ENCODE measurements at regions not wholly inside any gene's neighbourhood (a gene's known extent, or its start where the extent isn't known, plus 50 kb on each side); places are given as distances from the start of the nearest gene placed in this dataset.

DNA sequence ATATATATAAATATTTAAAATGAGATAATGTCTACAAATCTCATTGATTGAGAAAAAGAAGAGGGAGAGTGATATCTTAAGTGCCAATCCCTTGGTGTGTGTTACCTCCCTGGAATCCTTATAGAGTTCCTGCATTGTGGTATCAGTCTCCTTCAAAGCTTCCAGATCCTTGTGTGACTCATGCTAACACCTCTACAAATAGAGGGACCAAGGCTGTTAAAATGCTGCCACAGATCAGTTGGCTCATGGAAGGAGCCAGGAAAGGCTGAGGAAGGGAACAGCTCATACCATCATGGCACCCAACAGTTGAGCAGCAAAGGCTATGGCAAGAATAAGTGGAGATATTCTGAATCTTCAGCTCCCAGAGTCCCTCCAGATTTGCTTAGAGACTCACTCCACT, 163.6 kb upstream of the ISX start:
- no peak for DNase-seq (ENCODE audit: low spot score)

- no peak for DNase-seq (ENCODE audit: low spot score)
Observed at GRCh38 chr22:34903416-34903815, 162.5 kb upstream of the ISX start.

DNA sequence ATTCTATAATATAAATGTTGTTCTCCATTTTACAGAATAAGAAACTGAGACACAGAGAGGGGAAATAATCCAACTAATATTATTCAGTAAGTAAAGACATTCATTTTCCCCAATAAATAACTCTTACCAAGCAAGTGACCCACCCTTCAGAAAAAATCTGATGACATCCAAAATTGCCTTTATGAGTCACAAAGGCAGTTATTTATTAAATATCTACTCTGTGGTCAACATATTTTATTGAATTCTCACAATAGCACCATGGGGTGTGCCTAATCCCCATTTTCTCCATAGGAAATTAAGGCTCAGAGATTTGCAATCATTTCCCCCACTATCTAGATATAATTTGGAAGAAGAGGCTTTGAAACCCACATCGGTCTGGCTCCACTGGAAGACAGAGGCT, 161.5 kb upstream of the ISX start:
- no peak for DNase-seq (ENCODE audit: low spot score)

DNA sequence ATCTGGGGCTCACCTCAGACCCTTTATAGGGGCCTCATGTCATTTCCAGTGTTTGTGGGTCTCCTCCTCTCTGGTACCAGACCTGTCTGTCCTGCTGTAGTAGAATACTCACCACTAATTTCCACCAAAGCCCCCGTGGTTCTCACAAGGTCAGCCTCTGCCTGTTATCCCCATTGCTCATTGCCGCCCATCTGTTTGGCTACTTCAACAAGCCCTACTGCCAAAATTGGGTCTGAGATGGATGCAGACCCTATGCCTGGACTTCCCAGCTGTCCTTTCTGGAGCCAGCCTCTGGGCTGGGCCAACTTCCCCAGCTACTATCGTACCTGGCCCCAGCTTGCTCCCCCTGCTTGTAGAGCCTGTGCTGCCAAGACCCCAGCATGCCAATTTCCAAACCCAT, 152.1 kb upstream of the ISX start:
- no peak for DNase-seq (ENCODE audit: low spot score)

GRCh38 chr22:34914846-34915245, 151.1 kb upstream of the ISX start:
- no peak for DNase-seq (ENCODE audit: low spot score)

DNA sequence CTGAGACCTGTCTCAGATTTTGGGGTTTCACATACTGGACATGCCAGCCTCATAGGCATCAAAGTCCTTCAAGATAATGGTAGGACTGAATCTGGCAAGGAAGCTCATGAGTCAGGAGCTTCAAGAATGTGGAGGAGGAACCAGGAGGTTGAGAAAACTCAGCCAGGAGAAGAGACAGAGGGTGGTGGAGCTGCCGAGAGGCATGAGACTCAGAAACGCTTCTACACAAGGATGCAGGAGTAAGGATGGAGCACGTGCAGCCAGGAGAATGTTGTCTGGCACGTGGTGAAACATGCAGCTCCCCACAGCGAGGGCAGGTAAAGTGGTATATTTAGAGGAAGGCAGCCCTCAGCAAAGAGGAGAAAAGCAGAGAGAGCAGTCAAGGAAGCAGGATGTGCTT, 148.7 kb upstream of the ISX start:
- no peak for DNase-seq (ENCODE audit: low spot score)

DNA sequence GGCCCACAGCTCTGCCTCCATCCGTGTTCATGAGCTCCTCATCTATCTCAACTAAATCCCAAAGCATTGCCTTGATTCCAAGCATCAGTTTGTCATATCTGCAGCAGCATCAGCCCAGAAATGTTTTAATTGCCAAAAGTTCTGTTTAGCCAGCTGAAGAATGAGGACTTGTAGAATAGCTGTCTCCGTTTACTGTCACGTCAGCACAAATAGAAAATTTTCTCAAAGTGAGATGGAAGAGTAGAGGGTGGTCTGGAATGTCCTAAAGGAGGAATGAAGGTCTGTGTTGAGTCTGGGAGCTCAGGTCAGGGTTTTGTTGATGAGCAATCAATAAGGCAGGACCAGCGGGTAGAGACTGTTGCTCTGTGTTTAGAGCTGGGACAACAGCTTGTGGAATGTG, 134.9 kb upstream of the ISX start:
- DNase-seq (ENCODE audit: low spot score), result no peak

DNA sequence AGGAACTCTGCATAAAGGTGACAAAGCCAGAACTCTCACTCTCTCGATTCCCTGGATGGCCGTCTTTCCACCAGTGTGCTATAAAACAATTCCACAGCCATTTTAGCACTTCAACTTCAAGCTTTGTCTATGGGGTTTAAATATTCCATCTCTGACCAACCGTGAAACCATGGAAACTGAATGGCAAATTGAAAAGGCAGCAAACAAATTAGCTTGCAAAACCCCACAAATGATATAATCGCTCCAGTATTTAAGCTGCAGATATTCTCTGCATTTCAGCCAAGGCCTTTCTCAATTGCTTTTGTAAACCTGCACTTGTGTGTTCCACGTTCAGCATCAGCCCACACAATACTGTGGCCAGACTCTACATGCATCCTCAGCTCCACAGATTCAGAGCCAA, 131.7 kb upstream of the ISX start:
- no peak for DNase-seq (ENCODE audit: low spot score)

GRCh38 chr22:34943830-34944229, 122.1 kb upstream of the ISX start:
- no peak for DNase-seq (ENCODE audit: low spot score)

DNA sequence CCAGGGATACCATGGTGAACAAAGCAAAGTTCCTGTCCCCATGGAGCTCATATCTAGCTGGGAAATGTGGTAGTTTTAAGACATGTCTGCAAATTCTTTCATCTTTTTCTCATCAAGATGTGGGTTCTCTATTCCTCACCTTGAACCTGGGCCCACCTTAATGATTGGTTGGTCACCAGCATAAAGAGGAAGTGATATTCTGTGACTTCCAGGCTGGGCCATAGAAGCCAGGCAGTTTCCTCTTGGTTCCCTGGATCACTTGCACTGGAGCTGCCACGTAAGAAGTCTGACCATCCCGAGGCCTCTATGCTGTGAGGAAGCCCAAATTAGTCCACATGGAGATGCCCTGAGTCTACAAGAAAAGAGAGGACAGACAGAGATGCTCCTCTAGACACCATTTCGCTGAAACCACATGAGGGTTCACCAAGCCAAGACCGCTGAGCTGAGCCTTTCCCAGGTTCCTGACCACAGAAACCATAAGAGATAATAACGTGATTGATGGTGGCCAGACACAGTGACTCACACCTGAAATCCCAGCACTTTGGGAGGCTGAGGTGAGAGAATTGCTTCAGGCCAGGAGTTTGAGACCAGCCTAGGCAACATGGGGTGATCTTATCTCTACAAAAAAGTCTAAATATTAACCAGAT, 119.5 kb upstream of the ISX start:
- DNase-seq (ENCODE audit: low spot score), result no peak

DNA sequence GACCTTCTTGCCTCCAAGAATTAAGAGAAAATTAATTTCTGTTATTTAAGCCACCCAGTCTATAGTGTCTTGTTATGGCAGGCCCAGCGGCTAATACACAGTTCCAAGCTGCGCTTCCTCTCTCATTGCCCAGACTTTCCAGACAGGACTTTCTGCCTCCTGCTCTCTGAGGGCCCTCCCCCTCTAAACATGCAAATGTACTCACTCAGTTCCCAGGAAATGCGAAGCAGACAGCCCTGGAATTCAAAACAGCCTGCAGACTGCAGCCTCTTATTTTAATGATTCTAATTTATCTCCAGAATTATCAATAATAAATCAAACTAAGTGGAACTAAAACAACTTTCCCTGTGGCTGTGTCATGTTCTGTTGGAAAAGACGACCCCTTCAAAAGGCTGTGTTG, 115.5 kb upstream of the ISX start:
- DNase-seq (ENCODE audit: low spot score), result no peak

DNA sequence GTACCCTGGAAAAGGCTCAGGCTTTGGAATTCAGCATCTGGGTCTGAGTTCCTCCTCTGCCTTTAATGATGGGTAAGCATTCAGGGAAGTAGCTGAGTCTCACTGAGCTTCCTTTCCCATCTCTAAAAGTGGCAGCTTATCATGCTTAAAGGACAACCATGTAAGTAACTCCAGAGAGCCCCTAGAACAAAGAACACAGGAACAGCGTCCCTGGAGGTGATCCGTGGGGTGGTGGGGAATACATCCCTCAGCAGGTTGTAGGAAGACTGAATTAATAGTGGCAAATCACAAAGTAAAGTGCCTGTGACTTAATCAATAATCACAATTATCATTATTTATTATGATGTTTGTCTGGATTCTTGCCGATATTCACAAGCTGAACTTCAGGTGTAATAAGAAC, 114.7 kb upstream of the ISX start:
- no peak for DNase-seq (ENCODE audit: low spot score)

DNA sequence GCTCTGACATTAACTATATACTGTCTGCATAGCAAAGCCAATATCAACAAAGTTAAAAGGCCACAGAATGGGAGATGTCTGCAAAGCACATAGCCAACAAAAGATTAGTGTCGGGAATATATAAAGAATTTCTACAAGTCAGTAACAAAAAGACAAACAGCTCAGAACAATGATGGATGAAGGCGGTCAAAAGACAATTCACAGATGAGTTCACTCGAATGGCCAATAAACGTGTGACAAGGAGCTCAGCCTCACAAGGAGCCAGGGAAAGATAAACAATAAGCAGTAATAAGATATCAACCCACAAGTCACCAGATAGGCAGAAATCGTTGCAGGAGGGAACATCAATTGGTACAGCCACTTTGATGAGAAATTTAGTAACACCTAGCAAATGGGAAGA, 106.0 kb upstream of the ISX start:
- DNase-seq (ENCODE audit: low spot score), result no peak

GRCh38 chr22:34966980-34967565, 98.9 kb upstream of the ISX start:
- no peak for DNase-seq (ENCODE audit: low spot score)

- no peak for DNase-seq (ENCODE audit: low spot score)
Observed at GRCh38 chr22:34969001-34969790, 96.8 kb upstream of the ISX start.

GRCh38 chr22:34971456-34971855, 94.5 kb upstream of the ISX start:
- no peak for DNase-seq (ENCODE audit: low spot score)

- DNase-seq (ENCODE audit: low spot score), result no peak
Observed at GRCh38 chr22:34972191-34972897, 93.6 kb upstream of the ISX start.

DNA sequence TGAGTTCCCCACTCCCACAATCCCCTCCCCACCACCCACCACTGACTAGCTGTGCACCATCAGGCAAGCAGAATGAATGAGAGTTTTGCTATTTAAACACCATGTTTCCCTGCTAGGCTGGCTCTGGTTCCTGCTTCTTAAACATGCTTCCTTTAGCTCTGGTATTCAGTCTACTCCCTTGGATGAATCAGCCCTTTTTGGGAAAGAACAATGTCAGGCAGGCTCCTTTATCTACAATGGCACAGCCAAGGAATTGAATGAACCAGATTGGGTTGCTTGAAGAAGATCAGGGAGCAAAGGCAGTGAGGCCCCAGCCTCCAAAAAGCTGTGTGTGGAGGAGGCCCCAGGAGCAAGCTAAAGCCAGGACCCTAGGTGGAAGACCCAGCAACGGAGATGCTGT, 92.9 kb upstream of the ISX start:
- DNase-seq (ENCODE audit: low spot score), result no peak

GRCh38 chr22:34973926-34974325, 92.0 kb upstream of the ISX start:
- DNase-seq (ENCODE audit: low spot score), result no peak

DNA sequence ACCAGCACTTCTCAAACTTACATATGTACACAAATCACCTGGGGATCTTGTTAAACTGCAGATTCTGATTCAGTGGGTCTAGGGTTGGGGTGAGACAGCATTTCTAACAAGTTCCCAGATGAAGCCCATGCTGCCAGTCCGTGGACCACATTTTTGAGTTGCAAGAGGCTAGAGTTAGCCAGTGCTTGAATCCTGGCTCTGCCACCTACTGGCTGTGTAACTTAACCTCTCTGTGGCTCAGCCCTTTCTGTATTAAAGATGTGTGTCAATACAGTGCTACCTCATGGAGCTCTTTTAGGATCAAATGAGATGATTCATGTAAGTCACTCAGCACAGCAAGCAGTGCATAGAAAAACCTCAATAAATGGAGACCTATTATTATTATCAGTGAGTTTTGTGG, 90.2 kb upstream of the ISX start:
- DNase-seq (ENCODE audit: low spot score), result no peak

GRCh38 chr22:34976474-34976873, 89.5 kb upstream of the ISX start:
- DNase-seq (ENCODE audit: low spot score), result no peak

DNA sequence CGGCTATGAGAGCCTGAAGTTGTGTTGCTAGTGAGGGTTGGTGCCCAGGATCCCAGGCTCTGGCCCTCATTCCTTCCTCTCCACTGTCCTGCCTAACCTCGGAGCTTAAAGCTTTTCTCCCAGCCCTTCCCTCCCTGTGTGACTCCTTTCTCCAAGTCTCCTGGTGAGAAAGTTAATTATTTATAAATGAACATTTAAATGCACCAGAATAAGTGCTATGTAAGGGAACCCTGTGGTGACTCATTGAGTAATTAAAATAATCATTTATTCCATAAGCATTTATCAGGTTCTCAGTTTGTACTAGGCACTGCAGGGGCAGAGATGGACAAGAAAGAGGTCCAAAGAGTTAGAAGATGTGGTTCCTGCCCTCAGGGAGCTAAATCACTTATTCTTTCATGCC, 89.1 kb upstream of the ISX start:
- DNase-seq (ENCODE audit: low spot score), result no peak

DNA sequence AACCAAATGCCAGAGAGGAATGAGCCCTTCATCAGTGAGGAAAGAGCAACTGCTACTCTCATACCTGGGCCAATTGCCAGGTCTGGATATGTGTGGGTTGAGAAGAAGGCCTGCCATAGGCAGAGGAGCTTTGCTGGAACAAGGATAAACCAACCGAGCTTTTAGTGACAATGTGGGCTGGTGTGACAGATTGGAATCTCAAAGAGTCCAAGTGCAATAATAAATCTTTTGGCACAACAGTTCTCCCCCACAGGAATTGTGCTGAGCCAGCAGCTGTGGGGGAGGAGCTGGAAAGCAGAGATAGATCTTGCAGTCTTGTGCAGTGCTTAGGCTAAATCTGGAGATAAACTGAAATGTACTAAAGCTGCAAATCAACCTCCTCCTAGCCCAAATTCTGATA, 79.4 kb upstream of the ISX start:
- DNase-seq (ENCODE audit: low spot score), result no peak
